ENCODE measurements at regions not wholly inside any gene's neighbourhood (a gene's known extent, or its start where the extent isn't known, plus 50 kb on each side); places are given as distances from the start of the nearest gene placed in this dataset.

GRCh38 chr7:45244981-45245380, 87.4 kb downstream of the RAMP3 start:
- TF ChIP-seq EP300 (IDR thresholded peaks at IDR 0.05) (no peak), CTCF (IDR thresholded peaks at IDR 0.05) (no peak)

Data from ovary (tissue), 3 donors.